B cell (primary cell): ENCODE measurements at regions not wholly inside any gene's neighbourhood (a gene's known extent, or its start where the extent isn't known, plus 50 kb on each side); places are given as distances from the start of the nearest gene placed in this dataset.

Experiments used
- EZH2 ChIP-seq: IDR thresholded peaks from 2 replicates; pipeline ENCODE4 v1.6.1; 2012; ENCODE audit warnings: borderline replicate concordance, low read depth, mild to moderate bottlenecking, moderate library complexity, low read length; ENCODE audit not compliant: insufficient read depth, poor library complexity, severe bottlenecking
- TF ChIP-seq, protein P1 (sequence below): fragments of 200-600 bp; IDR thresholded peaks from one replicate; pipeline ENCODE4 v1.8.0; 2022; ENCODE audit warnings: antibody characterized with exemption, mild to moderate bottlenecking

DNA sequence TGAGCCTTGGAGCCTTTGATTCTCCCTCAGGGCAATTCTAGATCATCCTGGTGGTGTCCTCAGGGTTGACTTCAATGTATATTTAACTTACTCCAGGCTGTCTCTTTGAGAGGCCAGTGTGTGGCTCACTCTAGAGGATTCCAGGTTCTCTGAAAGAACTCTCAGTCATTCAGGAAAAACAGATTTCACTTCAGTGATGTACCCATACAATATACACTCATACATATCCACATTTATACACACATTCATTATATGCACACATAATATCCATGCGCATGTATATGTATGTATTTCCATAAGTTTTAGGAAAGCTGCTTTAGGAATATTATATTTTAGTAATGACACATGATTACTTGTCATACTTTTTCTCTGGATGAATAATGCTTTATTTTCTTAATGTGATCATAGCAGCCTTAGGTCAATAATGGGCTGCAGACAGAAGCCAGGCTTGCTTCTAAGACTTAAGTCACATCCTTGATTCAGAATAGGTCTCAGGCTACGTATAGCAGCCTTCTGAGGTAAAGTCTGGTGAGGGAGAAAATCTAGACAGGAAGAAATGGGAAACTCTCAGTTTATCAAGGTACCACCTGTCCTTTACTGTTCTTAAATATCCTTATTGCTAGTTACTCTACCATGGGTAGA is 397.0 kb downstream of the GPAT3 start:
- TF ChIP-seq, protein P1, sequence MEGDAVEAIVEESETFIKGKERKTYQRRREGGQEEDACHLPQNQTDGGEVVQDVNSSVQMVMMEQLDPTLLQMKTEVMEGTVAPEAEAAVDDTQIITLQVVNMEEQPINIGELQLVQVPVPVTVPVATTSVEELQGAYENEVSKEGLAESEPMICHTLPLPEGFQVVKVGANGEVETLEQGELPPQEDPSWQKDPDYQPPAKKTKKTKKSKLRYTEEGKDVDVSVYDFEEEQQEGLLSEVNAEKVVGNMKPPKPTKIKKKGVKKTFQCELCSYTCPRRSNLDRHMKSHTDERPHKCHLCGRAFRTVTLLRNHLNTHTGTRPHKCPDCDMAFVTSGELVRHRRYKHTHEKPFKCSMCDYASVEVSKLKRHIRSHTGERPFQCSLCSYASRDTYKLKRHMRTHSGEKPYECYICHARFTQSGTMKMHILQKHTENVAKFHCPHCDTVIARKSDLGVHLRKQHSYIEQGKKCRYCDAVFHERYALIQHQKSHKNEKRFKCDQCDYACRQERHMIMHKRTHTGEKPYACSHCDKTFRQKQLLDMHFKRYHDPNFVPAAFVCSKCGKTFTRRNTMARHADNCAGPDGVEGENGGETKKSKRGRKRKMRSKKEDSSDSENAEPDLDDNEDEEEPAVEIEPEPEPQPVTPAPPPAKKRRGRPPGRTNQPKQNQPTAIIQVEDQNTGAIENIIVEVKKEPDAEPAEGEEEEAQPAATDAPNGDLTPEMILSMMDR: no peak
- no peak for TF ChIP-seq EZH2
